Small intestine (tissue), 7 donors: ENCODE measurements at regions not wholly inside any gene's neighbourhood (a gene's known extent, or its start where the extent isn't known, plus 50 kb on each side); places are given as distances from the start of the nearest gene placed in this dataset.

Source experiments
- DNase-seq, 2 donors: peaks; one replicate each; pipeline versions ENCODE4 v3.0.0 to v3.0.0-alpha.2; 2013
- FAIRE-seq: peaks from 2 replicates; lab custom pipeline; 2012; peaks lifted over from hg19 to GRCh38; lab: Jason Lieb, UNC
- H3K27ac ChIP-seq, 3 donors: one replicate each; pipeline ENCODE4 v1.5.1; 2013; ENCODE audit warnings: low read length in 2 of 3, mild to moderate bottlenecking in 2 of 3, control low read depth in 1 of 3, inconsistent platforms in 1 of 3, low read depth in 1 of 3, moderate library complexity in 1 of 3
- H3K27me3 ChIP-seq, 3 donors: one replicate each; pipeline ENCODE4 v1.6.1; 2013; ENCODE audit warnings: low read length in 3 of 3, inconsistent platforms in 1 of 3; ENCODE audit not compliant: control insufficient read depth in 3 of 3, insufficient read depth in 3 of 3
- H3K36me3 ChIP-seq, 3 donors: one replicate each; pipeline ENCODE4 v1.6.1; 2013; ENCODE audit warnings: low read length in 3 of 3, inconsistent platforms in 1 of 3, low read depth in 1 of 3, mild to moderate bottlenecking in 1 of 3, moderate library complexity in 1 of 3; ENCODE audit not compliant: control insufficient read depth in 3 of 3, insufficient read depth in 2 of 3
- H3K4me1 ChIP-seq, 3 donors: one replicate each; pipeline ENCODE4 v1.6.1; 2013; ENCODE audit warnings: low read length in 2 of 3, inconsistent platforms in 1 of 3, low read depth in 1 of 3, mild to moderate bottlenecking in 1 of 3, moderate library complexity in 1 of 3; ENCODE audit not compliant: control insufficient read depth in 3 of 3, insufficient read depth in 2 of 3
- H3K4me3 ChIP-seq, 3 donors: one replicate each; pipeline ENCODE4 v1.5.1; 2013; ENCODE audit warnings: low read length in 3 of 3, control low read depth in 1 of 3, inconsistent platforms in 1 of 3, low read depth in 1 of 3, mild to moderate bottlenecking in 1 of 3, moderate library complexity in 1 of 3
- H3K9me3 ChIP-seq, 2 donors: one replicate each; pipeline ENCODE4 v1.6.1; 2013; ENCODE audit warnings: low read depth in 1 of 2, low read length in 1 of 2; ENCODE audit not compliant: control insufficient read depth in 2 of 2, insufficient read depth in 1 of 2
- WGBS, 3 donors: extraction: QIAGEN DNeasy Blood & Tissue Kit; methylation state at CpG; one replicate each; pipeline ENCODE4 v1.1.7; 2013; 5-methylcytosine and 5-hydroxymethylcytosine counted together
- donor health status: healthy with polysubstance abuse.
- donor health status: control.
- donor health status: control.
- donor health status: Bipolar disorder and iron deficiency.
- donor health status: healthy.

DNA sequence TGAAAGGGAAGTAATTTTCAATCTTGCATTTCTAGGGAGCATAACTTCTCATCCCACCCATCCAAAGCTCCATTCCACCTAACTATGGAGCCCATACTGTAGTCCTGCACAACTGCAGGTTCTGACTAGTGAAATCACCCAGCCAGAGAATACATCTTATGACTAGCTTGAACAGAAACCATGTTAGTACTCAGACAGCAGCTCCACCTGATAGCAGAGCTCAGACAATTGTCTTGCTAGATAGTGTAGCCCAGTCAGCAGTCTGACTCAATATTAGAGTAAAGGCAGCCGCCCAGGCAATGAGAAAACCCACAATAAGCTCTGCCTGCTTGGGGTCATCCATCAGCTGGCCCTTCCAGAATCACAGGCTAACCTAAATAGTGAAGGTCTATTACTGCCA lies 544.7 kb upstream of the GBE1 start:
- WGBS, 3 donors = 73 to 76% (median 76%) methylated on average over 1 of the region's 1 CpG
- Histone ChIP-seq H3K4me3 (no peak overlapping the region), H3K9me3 (peaks cover 0 to 14% of the 10 kb centered on the region in 2 donors), H3K27ac (no peak overlapping the region), H3K36me3 (no peaks in the 10 kb centered on the region), H3K4me1 (no peaks in the 10 kb centered on the region), H3K27me3 (no peaks in the 10 kb centered on the region)
- no peak for FAIRE-seq
- DNase-seq = no peak

DNA sequence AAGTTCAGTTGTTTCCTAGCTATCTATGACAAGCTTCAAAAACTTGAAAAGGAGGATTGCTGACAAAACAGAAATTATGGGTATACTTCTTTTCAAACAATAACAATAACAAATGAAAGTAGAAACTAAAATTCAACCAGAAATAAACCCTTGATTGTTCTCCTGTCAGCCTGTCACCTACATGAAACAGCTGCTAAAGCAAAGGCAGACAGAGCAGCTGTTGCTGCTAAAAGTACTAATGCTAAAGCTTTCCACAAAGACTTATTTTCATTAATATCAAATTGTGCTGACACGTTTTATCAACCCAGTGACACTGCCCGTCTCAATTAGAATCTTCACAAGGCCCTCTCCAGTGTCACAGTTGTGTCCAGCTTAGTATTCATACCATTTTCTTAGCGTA lies 533.2 kb upstream of the GBE1 start:
- Histone ChIP-seq H3K4me1 (no peaks in the 10 kb centered on the region), H3K9me3 (no peaks in the 10 kb centered on the region), H3K27ac (no peak overlapping the region), H3K27me3 (no peaks in the 10 kb centered on the region), H3K36me3 (no peaks in the 10 kb centered on the region), H3K4me3 (no peak overlapping the region)
- FAIRE-seq = no peak
- WGBS, 3 donors = 55 to 65% (median 62%) methylated on average over 3 of the region's 3 CpGs
- DNase-seq = no peak

DNA sequence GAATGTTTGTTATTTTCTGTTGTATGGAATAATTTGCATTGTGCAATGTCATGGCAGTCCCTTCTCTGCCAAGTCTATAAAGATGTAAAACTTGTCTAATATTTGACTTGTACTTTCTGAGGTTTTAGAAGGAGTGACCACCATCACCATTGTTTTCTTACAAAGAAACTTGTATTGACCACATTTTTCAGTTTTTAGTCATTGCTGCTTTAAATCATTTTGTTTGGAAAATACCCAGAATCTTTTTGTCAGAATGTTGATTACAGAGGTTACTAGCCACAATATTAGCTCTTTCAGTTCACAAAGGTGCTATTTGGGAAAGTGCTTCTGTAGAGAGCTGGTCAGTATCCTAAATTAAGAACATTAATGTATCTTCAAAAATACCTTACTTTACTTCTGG lies 532.4 kb upstream of the GBE1 start:
- no peaks in the 10 kb centered on the region for H3K36me3 ChIP-seq
- no peaks in the 10 kb centered on the region for H3K4me1 ChIP-seq
- H3K4me3 ChIP-seq = no peak overlapping the region
- no peak overlapping the region for H3K27ac ChIP-seq
- no peaks in the 10 kb centered on the region for H3K27me3 ChIP-seq
- FAIRE-seq (no peak), DNase-seq (no peak)
- no peaks in the 10 kb centered on the region for H3K9me3 ChIP-seq

GRCh38 chr3:82293435-82293834 lies 532.0 kb upstream of the GBE1 start:
- DNase-seq (no peak), FAIRE-seq (no peak)
- WGBS, 3 donors = 51 to 65% (median 64%) methylated on average over 1 of the region's 1 CpG
- Histone ChIP-seq H3K4me3 (no peak overlapping the region), H3K27me3 (no peaks in the 10 kb centered on the region), H3K9me3 (no peaks in the 10 kb centered on the region), H3K36me3 (no peaks in the 10 kb centered on the region), H3K4me1 (no peaks in the 10 kb centered on the region), H3K27ac (no peak overlapping the region)

DNA sequence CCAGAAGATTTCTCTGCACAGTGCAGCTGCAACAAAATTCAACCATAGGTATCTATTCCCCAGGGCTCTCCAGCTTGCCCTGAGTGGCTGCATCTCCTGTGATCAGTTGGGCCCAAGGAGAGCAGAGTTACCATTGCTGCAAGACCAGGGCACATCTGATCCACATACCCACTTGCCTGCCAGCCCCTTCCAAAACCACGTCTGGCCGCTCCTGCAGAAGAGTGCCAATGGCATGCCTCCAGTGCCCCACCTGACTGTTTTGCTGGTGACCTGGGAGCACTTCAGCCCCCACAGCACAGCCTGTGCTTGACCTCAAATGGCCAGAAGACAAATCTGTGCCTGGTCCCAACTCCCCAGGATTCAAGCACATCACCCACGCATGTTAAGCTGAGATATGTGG lies 526.1 kb upstream of the GBE1 start:
- DNase-seq (no peak), FAIRE-seq (no peak)
- no peak overlapping the region for H3K27ac ChIP-seq
- peaks cover 2 to 8% of the 10 kb centered on the region in 2 donors for H3K9me3 ChIP-seq
- no peaks in the 10 kb centered on the region for H3K36me3 ChIP-seq
- WGBS, 3 donors = 90 to 93% (median 92%) methylated on average over 3 of the region's 3 CpGs
- H3K4me1 ChIP-seq = no peaks in the 10 kb centered on the region
- no peaks in the 10 kb centered on the region for H3K27me3 ChIP-seq
- H3K4me3 ChIP-seq = no peak overlapping the region

DNA sequence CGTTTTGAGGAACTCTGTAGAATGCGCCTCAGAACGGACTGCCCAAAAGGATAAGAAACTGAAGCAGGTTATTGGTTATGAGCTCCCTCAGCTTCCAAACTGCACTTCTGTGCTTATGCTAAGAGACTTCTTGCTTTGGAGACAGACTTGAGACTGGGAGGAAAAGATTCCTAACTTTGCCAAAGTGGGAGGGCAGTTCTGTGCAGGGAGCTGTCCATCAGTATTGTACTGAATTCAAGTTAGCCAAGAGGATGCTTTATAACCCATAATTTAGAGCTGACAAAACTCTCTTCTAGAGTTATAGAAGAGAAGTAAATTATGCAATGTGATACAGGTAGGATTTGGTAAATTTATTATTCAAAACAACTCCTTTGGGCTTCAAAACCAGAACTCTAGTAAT lies 519.8 kb upstream of the GBE1 start:
- H3K4me3 ChIP-seq = no peak overlapping the region
- H3K9me3 ChIP-seq = no peaks in the 10 kb centered on the region
- H3K36me3 ChIP-seq = no peaks in the 10 kb centered on the region
- no peak for DNase-seq
- H3K27me3 ChIP-seq = no peaks in the 10 kb centered on the region
- H3K4me1 ChIP-seq = no peaks in the 10 kb centered on the region
- H3K27ac ChIP-seq = no peak overlapping the region
- no peak for FAIRE-seq
- WGBS, 3 donors = 64 to 71% (median 68%) methylated on average over 3 of the region's 3 CpGs

- no peak overlapping the region for H3K4me3 ChIP-seq
- 73 to 77% (median 74%) methylated on average over 1 of the region's 1 CpG for WGBS, 3 donors
- H3K27me3 ChIP-seq = no peaks in the 10 kb centered on the region
- DNase-seq (no peak), FAIRE-seq (no peak)
- H3K27ac ChIP-seq = no peak overlapping the region
- H3K36me3 ChIP-seq = no peaks in the 10 kb centered on the region
- peaks cover 0 to 5% of the 10 kb centered on the region in 2 donors for H3K9me3 ChIP-seq
- no peaks in the 10 kb centered on the region for H3K4me1 ChIP-seq
These were observed 515.5 kb upstream of the GBE1 start for GRCh38 chr3:82276992-82277391.

DNA sequence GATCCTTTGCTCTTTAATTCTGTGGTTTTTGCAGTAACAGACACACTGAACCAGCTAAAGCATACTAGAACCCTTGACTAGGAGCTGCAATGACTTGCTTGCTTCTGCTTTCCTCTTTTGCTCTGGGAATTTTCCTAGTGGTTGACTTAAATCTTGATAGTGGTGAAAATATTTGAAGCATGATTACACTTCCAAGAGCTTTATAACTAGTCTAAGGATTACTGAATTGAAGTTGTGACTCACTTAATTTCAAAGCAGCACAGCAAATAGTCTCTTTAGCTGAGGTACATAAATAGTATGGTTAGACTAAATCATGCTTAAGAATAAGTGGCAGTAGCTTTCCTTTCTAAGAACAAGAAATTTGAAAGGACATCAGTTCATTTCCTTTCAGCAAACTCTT lies 513.5 kb upstream of the GBE1 start:
- Histone ChIP-seq H3K4me3 (no peak overlapping the region), H3K27me3 (no peaks in the 10 kb centered on the region), H3K36me3 (no peaks in the 10 kb centered on the region), H3K9me3 (peaks cover 0 to 5% of the 10 kb centered on the region in 2 donors), H3K27ac (no peak overlapping the region), H3K4me1 (no peaks in the 10 kb centered on the region)
- FAIRE-seq (no peak), DNase-seq (no peak)

DNA sequence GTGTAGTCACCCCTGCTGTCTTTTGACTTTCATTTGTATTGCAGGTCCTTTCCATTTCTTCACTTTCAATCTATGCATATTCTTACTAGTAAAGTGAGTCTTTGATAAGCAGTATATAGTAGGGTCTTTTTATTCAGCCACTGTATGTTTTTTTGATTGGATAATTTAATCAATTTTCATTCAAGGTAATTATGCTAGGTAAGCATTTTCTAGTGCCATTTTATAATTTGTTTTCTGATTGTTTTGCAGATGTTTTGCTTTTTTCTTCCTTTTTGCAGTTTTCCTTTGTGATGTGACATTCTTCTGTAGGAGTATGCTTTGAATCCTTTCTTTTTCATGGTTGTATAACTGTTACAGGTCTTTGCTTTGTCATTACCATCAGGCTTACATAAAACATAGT lies 504.3 kb upstream of the GBE1 start:
- no peaks in the 10 kb centered on the region for H3K36me3 ChIP-seq
- no peaks in the 10 kb centered on the region for H3K9me3 ChIP-seq
- FAIRE-seq = no peak
- H3K27me3 ChIP-seq = no peaks in the 10 kb centered on the region
- DNase-seq = no peak
- H3K4me1 ChIP-seq = no peaks in the 10 kb centered on the region
- no peak overlapping the region for H3K4me3 ChIP-seq
- no peak overlapping the region for H3K27ac ChIP-seq
